ENCODE measurements at regions not wholly inside any gene's neighbourhood (a gene's known extent, or its start where the extent isn't known, plus 50 kb on each side); places are given as distances from the start of the nearest gene placed in this dataset.

GRCh38 chr4:98744372-98745150 is 86.2 kb upstream of the TSPAN5 start:
- H3K27ac ChIP-seq (ENCODE audit: low read depth in 2 of 2, low read length in 2 of 2), result no peak overlapping the region
- H3K27me3 ChIP-seq (ENCODE audit: control insufficient read depth in 2 of 2, insufficient read depth in 2 of 2, low read length in 2 of 2), result no peaks in the 10 kb centered on the region
- H3K9ac ChIP-seq (ENCODE audit: low read depth in 1 of 2, low read length in 2 of 2), result no peak overlapping the region
- H3K9me3 ChIP-seq (ENCODE audit: control insufficient read depth in 2 of 2, low read length in 2 of 2), result no peaks in the 10 kb centered on the region
- H3K4me3 ChIP-seq (ENCODE audit: low read length in 2 of 2), result no peak overlapping the region
- no peaks in the 10 kb centered on the region for H3K36me3 ChIP-seq (ENCODE audit: control insufficient read depth in 2 of 2, insufficient read depth in 2 of 2, low read length in 2 of 2)
- H3K4me1 ChIP-seq (ENCODE audit: control insufficient read depth in 2 of 2, insufficient read depth in 2 of 2, low read length in 2 of 2), result peaks cover 10 to 19% of the 10 kb centered on the region in 2 donors

- Histone ChIP-seq H3K27ac (ENCODE audit: low read depth in 2 of 2, low read length in 2 of 2) (no peak overlapping the region), H3K9ac (ENCODE audit: low read depth in 1 of 2, low read length in 2 of 2) (no peak overlapping the region), H3K4me1 (ENCODE audit: control insufficient read depth in 2 of 2, insufficient read depth in 2 of 2, low read length in 2 of 2) (peaks cover 4 to 7% of the 10 kb centered on the region in 2 donors), H3K9me3 (ENCODE audit: control insufficient read depth in 2 of 2, low read length in 2 of 2) (no peaks in the 10 kb centered on the region), H3K4me3 (ENCODE audit: low read length in 2 of 2) (no peak overlapping the region), H3K36me3 (ENCODE audit: control insufficient read depth in 2 of 2, insufficient read depth in 2 of 2, low read length in 2 of 2) (no peaks in the 10 kb centered on the region), H3K27me3 (ENCODE audit: control insufficient read depth in 2 of 2, insufficient read depth in 2 of 2, low read length in 2 of 2) (no peaks in the 10 kb centered on the region)
These were observed 83.5 kb upstream of the TSPAN5 start for GRCh38 chr4:98741952-98742351.

DNA sequence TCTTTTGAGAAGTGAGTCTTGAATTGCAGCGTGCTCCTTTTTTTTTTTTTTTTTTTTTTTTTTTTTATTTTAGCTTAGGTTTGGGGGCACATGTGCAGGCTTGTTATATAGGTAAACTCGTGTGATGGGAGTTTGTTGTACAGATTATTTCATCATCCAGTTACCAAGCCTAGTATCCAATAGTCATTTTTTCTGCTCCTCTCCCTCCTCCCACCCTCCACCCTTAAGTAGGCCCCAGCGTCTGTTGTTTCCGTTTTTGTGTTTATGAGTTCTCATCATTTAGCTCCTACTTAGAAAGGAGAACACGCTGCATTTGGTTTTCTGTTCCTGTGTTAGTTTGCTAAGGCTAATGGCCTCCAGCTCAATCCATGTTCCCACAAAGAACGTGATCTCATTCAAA is 81.3 kb upstream of the TSPAN5 start:
- Histone ChIP-seq H3K27me3 (ENCODE audit: control insufficient read depth in 2 of 2, insufficient read depth in 2 of 2, low read length in 2 of 2) (no peaks in the 10 kb centered on the region), H3K4me3 (ENCODE audit: low read length in 2 of 2) (no peak overlapping the region), H3K4me1 (ENCODE audit: control insufficient read depth in 2 of 2, insufficient read depth in 2 of 2, low read length in 2 of 2) (peaks cover 0 to 2% of the 10 kb centered on the region in 2 donors), H3K27ac (ENCODE audit: low read depth in 2 of 2, low read length in 2 of 2) (no peak overlapping the region), H3K36me3 (ENCODE audit: control insufficient read depth in 2 of 2, insufficient read depth in 2 of 2, low read length in 2 of 2) (no peaks in the 10 kb centered on the region), H3K9ac (ENCODE audit: low read depth in 1 of 2, low read length in 2 of 2) (no peak overlapping the region), H3K9me3 (ENCODE audit: control insufficient read depth in 2 of 2, low read length in 2 of 2) (no peaks in the 10 kb centered on the region)

GRCh38 chr4:98733601-98734000 is 75.2 kb upstream of the TSPAN5 start:
- no peak overlapping the region for H3K4me3 ChIP-seq (ENCODE audit: low read length in 2 of 2)
- H3K4me1 ChIP-seq (ENCODE audit: control insufficient read depth in 2 of 2, insufficient read depth in 2 of 2, low read length in 2 of 2), result no peaks in the 10 kb centered on the region
- H3K9me3 ChIP-seq (ENCODE audit: control insufficient read depth in 2 of 2, low read length in 2 of 2), result no peaks in the 10 kb centered on the region
- H3K27me3 ChIP-seq (ENCODE audit: control insufficient read depth in 2 of 2, insufficient read depth in 2 of 2, low read length in 2 of 2), result no peaks in the 10 kb centered on the region
- H3K27ac ChIP-seq (ENCODE audit: low read depth in 2 of 2, low read length in 2 of 2), result no peak overlapping the region
- no peak overlapping the region for H3K9ac ChIP-seq (ENCODE audit: low read depth in 1 of 2, low read length in 2 of 2)
- no peaks in the 10 kb centered on the region for H3K36me3 ChIP-seq (ENCODE audit: control insufficient read depth in 2 of 2, insufficient read depth in 2 of 2, low read length in 2 of 2)

DNA sequence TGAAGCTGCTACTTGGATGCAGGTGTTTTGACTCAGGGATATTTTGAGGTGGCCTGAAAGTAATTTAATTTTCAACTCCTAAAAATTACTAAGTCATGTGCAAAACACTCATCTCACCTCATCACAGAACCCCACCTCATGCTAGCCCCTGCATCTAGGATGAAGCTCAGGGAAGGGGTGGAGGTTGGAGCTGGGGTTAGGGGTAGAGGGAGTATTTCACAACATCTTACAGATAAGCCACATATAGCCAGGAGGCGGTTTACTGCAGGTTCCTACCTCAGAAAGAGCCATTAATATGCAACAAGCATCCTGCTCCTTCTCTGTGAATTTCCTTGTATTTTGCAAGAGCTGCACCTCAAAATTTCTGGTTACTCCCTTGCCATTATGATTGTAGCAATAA is 70.5 kb upstream of the TSPAN5 start:
- Histone ChIP-seq H3K9ac (ENCODE audit: low read depth in 1 of 2, low read length in 2 of 2) (no peak overlapping the region), H3K4me3 (ENCODE audit: low read length in 2 of 2) (no peak overlapping the region), H3K27ac (ENCODE audit: low read depth in 2 of 2, low read length in 2 of 2) (no peak overlapping the region), H3K9me3 (ENCODE audit: control insufficient read depth in 2 of 2, low read length in 2 of 2) (no peaks in the 10 kb centered on the region), H3K36me3 (ENCODE audit: control insufficient read depth in 2 of 2, insufficient read depth in 2 of 2, low read length in 2 of 2) (no peaks in the 10 kb centered on the region), H3K27me3 (ENCODE audit: control insufficient read depth in 2 of 2, insufficient read depth in 2 of 2, low read length in 2 of 2) (no peaks in the 10 kb centered on the region), H3K4me1 (ENCODE audit: control insufficient read depth in 2 of 2, insufficient read depth in 2 of 2, low read length in 2 of 2) (no peaks in the 10 kb centered on the region)

DNA sequence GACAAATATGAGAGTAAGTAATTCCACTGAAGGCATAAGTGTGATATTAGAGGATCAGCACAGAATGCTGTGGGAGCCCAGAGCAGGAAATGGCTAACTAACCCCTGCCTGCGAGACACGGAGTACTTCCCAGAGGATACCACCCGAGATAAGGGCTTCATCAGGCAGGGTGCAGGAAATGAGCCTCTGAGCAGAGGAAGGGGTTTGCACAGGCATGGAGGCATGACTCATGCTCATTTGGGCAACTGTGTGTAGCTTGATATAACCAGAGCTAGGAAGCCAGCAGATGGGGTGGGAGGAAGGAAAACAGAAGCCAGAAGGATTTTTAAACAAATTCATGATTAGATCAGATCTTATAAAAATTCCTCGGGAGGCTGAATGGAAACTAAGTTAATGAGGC is 70.0 kb upstream of the TSPAN5 start:
- H3K9me3 ChIP-seq (ENCODE audit: control insufficient read depth in 2 of 2, low read length in 2 of 2), result no peaks in the 10 kb centered on the region

DNA sequence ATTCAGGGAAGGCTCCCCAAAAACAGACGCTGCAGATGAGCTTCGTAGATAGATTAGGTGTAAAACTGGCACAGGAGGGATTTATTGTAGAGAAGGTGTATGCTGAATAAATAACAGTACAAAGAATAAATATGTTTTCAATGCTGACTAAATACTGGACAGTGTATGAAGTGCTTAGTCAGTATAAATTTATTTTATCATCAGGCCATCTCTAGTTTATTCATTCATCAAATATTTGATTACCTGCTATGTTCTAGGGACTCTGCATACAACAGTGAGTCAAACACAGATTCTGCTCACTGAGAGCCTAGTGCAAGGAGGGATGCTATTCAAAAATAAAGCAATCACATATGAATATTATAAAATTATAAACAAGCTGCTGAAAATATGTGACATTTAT is 63.6 kb upstream of the TSPAN5 start:
- Histone ChIP-seq H3K9ac (ENCODE audit: low read depth in 1 of 2, low read length in 2 of 2) (no peak overlapping the region), H3K4me1 (ENCODE audit: control insufficient read depth in 2 of 2, insufficient read depth in 2 of 2, low read length in 2 of 2) (no peaks in the 10 kb centered on the region), H3K27ac (ENCODE audit: low read depth in 2 of 2, low read length in 2 of 2) (no peak overlapping the region), H3K9me3 (ENCODE audit: control insufficient read depth in 2 of 2, low read length in 2 of 2) (no peaks in the 10 kb centered on the region), H3K36me3 (ENCODE audit: control insufficient read depth in 2 of 2, insufficient read depth in 2 of 2, low read length in 2 of 2) (no peaks in the 10 kb centered on the region), H3K27me3 (ENCODE audit: control insufficient read depth in 2 of 2, insufficient read depth in 2 of 2, low read length in 2 of 2) (no peaks in the 10 kb centered on the region), H3K4me3 (ENCODE audit: low read length in 2 of 2) (no peak overlapping the region)

More for the DNA sequence above, 70.0 kb upstream of the TSPAN5 start:
- H3K36me3 ChIP-seq (ENCODE audit: control insufficient read depth in 2 of 2, insufficient read depth in 2 of 2, low read length in 2 of 2), result no peaks in the 10 kb centered on the region
- no peaks in the 10 kb centered on the region for H3K27me3 ChIP-seq (ENCODE audit: control insufficient read depth in 2 of 2, insufficient read depth in 2 of 2, low read length in 2 of 2)
- no peaks in the 10 kb centered on the region for H3K4me1 ChIP-seq (ENCODE audit: control insufficient read depth in 2 of 2, insufficient read depth in 2 of 2, low read length in 2 of 2)
- H3K4me3 ChIP-seq (ENCODE audit: low read length in 2 of 2), result no peak overlapping the region
- H3K9ac ChIP-seq (ENCODE audit: low read depth in 1 of 2, low read length in 2 of 2), result no peak overlapping the region
- H3K27ac ChIP-seq (ENCODE audit: low read depth in 2 of 2, low read length in 2 of 2), result no peak overlapping the region

- H3K4me3 ChIP-seq (ENCODE audit: low read length in 2 of 2), result no peak overlapping the region
- no peaks in the 10 kb centered on the region for H3K36me3 ChIP-seq (ENCODE audit: control insufficient read depth in 2 of 2, insufficient read depth in 2 of 2, low read length in 2 of 2)
- H3K9ac ChIP-seq (ENCODE audit: low read depth in 1 of 2, low read length in 2 of 2), result no peak overlapping the region
- H3K9me3 ChIP-seq (ENCODE audit: control insufficient read depth in 2 of 2, low read length in 2 of 2), result no peaks in the 10 kb centered on the region
- H3K27ac ChIP-seq (ENCODE audit: low read depth in 2 of 2, low read length in 2 of 2), result no peak overlapping the region
- no peaks in the 10 kb centered on the region for H3K4me1 ChIP-seq (ENCODE audit: control insufficient read depth in 2 of 2, insufficient read depth in 2 of 2, low read length in 2 of 2)
- H3K27me3 ChIP-seq (ENCODE audit: control insufficient read depth in 2 of 2, insufficient read depth in 2 of 2, low read length in 2 of 2), result no peaks in the 10 kb centered on the region
These were observed 62.6 kb upstream of the TSPAN5 start for GRCh38 chr4:98720871-98721480.

DNA sequence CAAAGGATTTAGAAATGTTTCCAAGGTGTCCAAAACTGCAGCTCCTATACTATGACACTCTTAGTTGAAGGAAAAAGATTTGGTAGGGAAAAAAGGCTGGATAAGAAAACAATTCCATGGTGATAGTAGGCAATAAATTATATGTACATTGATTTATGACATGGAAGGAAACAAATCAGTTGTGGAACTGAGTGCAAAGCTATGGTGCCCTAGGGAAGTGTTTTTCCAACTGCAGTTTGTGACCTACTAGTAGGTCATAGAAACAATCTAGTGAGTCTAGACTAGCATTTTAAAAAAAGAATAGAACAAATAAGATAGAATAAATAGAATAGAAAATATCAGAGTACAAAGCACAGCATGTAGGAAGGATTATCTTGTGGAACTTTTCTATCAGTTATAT is 58.4 kb upstream of the TSPAN5 start:
- Histone ChIP-seq H3K36me3 (ENCODE audit: control insufficient read depth in 2 of 2, insufficient read depth in 2 of 2, low read length in 2 of 2) (no peaks in the 10 kb centered on the region), H3K27me3 (ENCODE audit: control insufficient read depth in 2 of 2, insufficient read depth in 2 of 2, low read length in 2 of 2) (no peaks in the 10 kb centered on the region), H3K9ac (ENCODE audit: low read depth in 1 of 2, low read length in 2 of 2) (no peak overlapping the region), H3K4me1 (ENCODE audit: control insufficient read depth in 2 of 2, insufficient read depth in 2 of 2, low read length in 2 of 2) (no peaks in the 10 kb centered on the region), H3K27ac (ENCODE audit: low read depth in 2 of 2, low read length in 2 of 2) (no peak overlapping the region), H3K4me3 (ENCODE audit: low read length in 2 of 2) (no peak overlapping the region), H3K9me3 (ENCODE audit: control insufficient read depth in 2 of 2, low read length in 2 of 2) (no peaks in the 10 kb centered on the region)

GRCh38 chr4:98712607-98713006 is 54.2 kb upstream of the TSPAN5 start:
- no peaks in the 10 kb centered on the region for H3K9me3 ChIP-seq (ENCODE audit: control insufficient read depth in 2 of 2, low read length in 2 of 2)
- no peaks in the 10 kb centered on the region for H3K27me3 ChIP-seq (ENCODE audit: control insufficient read depth in 2 of 2, insufficient read depth in 2 of 2, low read length in 2 of 2)
- H3K4me3 ChIP-seq (ENCODE audit: low read length in 2 of 2), result no peak overlapping the region
- H3K4me1 ChIP-seq (ENCODE audit: control insufficient read depth in 2 of 2, insufficient read depth in 2 of 2, low read length in 2 of 2), result no peaks in the 10 kb centered on the region
- H3K9ac ChIP-seq (ENCODE audit: low read depth in 1 of 2, low read length in 2 of 2), result no peak overlapping the region
- no peaks in the 10 kb centered on the region for H3K36me3 ChIP-seq (ENCODE audit: control insufficient read depth in 2 of 2, insufficient read depth in 2 of 2, low read length in 2 of 2)
- H3K27ac ChIP-seq (ENCODE audit: low read depth in 2 of 2, low read length in 2 of 2), result no peak overlapping the region
